ENCODE measurements at regions not wholly inside any gene's neighbourhood (a gene's known extent, or its start where the extent isn't known, plus 50 kb on each side); places are given as distances from the start of the nearest gene placed in this dataset.

GRCh38 chr20:59425572-59425971 is 125.2 kb downstream of the EDN3 start:
- intact Hi-C loops (cut with DNase I) = no loop called here
- DNase-seq (ENCODE audit: low spot score) = no peak
- ATAC-seq = no peak

GRCh38 chr20:59428006-59428405 is 127.6 kb downstream of the EDN3 start:
- intact Hi-C loops (cut with DNase I) = no loop called here
- ATAC-seq (no peak), DNase-seq (ENCODE audit: low spot score) (no peak)

- DNase-seq (ENCODE audit: low spot score) (no peak), ATAC-seq (no peak)
- intact Hi-C loops (cut with DNase I) = no loop called here
Measured at GRCh38 chr20:59428441-59429205, 128.2 kb downstream of the EDN3 start.

- DNase-seq (ENCODE audit: low spot score) = no peak
- intact Hi-C loops (cut with DNase I) = no loop called here
Measured at GRCh38 chr20:59429396-59429795, 129.0 kb downstream of the EDN3 start.

GRCh38 chr20:59431014-59431413 is 130.6 kb downstream of the EDN3 start:
- intact Hi-C loops (cut with DNase I) = no loop called here
- no peak for ATAC-seq
- no peak for DNase-seq (ENCODE audit: low spot score)

More at GRCh38 chr20:59429396-59429795, 129.0 kb downstream of the EDN3 start:
- ATAC-seq = no peak

- no peak for ATAC-seq
- no peak for DNase-seq (ENCODE audit: low spot score)
- intact Hi-C loops (cut with DNase I) = no loop called here
Measured at GRCh38 chr20:59434960-59435359, 134.5 kb downstream of the EDN3 start.

- DNase-seq (ENCODE audit: low spot score) = no peak
- intact Hi-C loops (cut with DNase I) = no loop called here
- ATAC-seq = no peak
Measured at GRCh38 chr20:59435518-59435917, 135.1 kb downstream of the EDN3 start.

- intact Hi-C loops (cut with DNase I) = no loop called here
- no peak for DNase-seq (ENCODE audit: low spot score)
- ATAC-seq = no peak
Measured at GRCh38 chr20:59437601-59438031, 137.2 kb downstream of the EDN3 start.

GRCh38 chr20:59438201-59438600 is 137.8 kb downstream of the EDN3 start:
- intact Hi-C loops (cut with DNase I) = no loop called here
- DNase-seq (ENCODE audit: low spot score) (no peak), ATAC-seq (no peak)

- no peak for ATAC-seq
- intact Hi-C loops (cut with DNase I) = no loop called here
- DNase-seq (ENCODE audit: low spot score) = no peak
Measured at GRCh38 chr20:59439243-59439642, 138.8 kb downstream of the EDN3 start.

- intact Hi-C loops (cut with DNase I) = no loop called here
- ATAC-seq = no peak
- no peak for DNase-seq (ENCODE audit: low spot score)
Measured at GRCh38 chr20:59441306-59441705, 140.9 kb downstream of the EDN3 start.

GRCh38 chr20:59441860-59442810 is 141.7 kb downstream of the EDN3 start:
- ATAC-seq (no peak), DNase-seq (ENCODE audit: low spot score) (no peak)
- intact Hi-C loops (cut with DNase I) = no loop called here

GRCh38 chr20:59443550-59443949 is 143.1 kb downstream of the EDN3 start:
- ATAC-seq = no peak
- intact Hi-C loops (cut with DNase I) = no loop called here
- DNase-seq (ENCODE audit: low spot score) = no peak

GRCh38 chr20:59446376-59446775 is 146.0 kb downstream of the EDN3 start:
- no peak for DNase-seq (ENCODE audit: low spot score)
- intact Hi-C loops (cut with DNase I) = no loop called here
- no peak for ATAC-seq

GRCh38 chr20:59448196-59448595 is 147.8 kb downstream of the EDN3 start:
- no peak for DNase-seq (ENCODE audit: low spot score)
- ATAC-seq = no peak
- intact Hi-C loops (cut with DNase I) = no loop called here

GRCh38 chr20:59448851-59449444 is 148.5 kb downstream of the EDN3 start:
- intact Hi-C loops (cut with DNase I) = no loop called here
- no peak for ATAC-seq
- DNase-seq (ENCODE audit: low spot score) = no peak

GRCh38 chr20:59451066-59451630 is 150.7 kb downstream of the EDN3 start:
- ATAC-seq (no peak), DNase-seq (ENCODE audit: low spot score) (no peak)
- intact Hi-C loops (cut with DNase I) = no loop called here

GRCh38 chr20:59451641-59452040 is 151.2 kb downstream of the EDN3 start:
- ATAC-seq = no peak
- intact Hi-C loops (cut with DNase I) = no loop called here
- no peak for DNase-seq (ENCODE audit: low spot score)

- intact Hi-C loops (cut with DNase I) = no loop called here
- no peak for ATAC-seq
- DNase-seq (ENCODE audit: low spot score) = no peak
Measured at GRCh38 chr20:59452856-59453255, 151.5 kb upstream of the PHACTR3 start.
